HK-2 (cell line): ENCODE measurements at regions not wholly inside any gene's neighbourhood (a gene's known extent, or its start where the extent isn't known, plus 50 kb on each side); places are given as distances from the start of the nearest gene placed in this dataset.
"Not testable (repeated sequence)": the region's sequence is repeated elsewhere in the genome, so short reads cannot be mapped to it uniquely, and the experiment has no call there.

Source experiments
- DNase-seq: peaks from one replicate; pipeline ENCODE4 v3.0.0-alpha.2; 2018; ENCODE audit not compliant: unreplicated experiment

DNA sequence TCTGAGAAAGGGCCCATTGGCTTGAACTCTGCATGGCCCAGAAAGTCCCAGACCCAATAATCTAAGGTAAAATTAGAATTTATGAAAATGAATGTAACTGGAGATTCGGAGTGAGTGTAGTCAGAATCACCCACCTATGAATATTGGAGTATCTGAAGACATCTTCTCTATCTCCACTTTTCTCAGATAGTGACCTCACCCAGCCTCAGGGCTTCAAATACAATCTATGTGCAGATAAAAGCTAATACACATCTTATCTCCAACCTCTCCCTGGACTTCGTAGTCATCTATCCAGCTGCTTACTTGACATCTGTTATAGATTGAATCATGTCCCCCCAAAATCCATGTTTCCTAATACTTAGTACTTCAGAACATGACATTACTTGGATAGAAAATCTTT, 263.2 kb downstream of the RAD51AP2 start:
- DNase-seq = no peak

DNA sequence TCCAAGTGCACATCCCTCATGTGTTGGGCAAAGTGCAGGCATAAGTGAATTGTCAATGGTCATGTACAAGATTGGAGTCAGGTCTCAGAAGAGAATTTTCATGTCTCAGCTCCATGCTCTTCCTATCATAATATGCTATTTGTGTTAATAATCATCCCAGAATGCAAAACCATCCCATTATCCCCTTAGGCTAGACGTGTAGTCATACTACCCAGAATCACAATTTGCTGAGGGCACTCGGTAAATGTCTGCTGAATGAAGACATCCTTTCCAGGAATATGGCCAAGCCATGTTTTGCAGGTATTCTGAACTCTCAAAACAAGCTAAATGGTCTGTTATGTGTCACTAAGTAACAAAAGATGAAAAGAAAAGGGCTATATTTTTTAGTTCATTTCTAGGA, 263.8 kb downstream of the RAD51AP2 start:
- no peak for DNase-seq

DNA sequence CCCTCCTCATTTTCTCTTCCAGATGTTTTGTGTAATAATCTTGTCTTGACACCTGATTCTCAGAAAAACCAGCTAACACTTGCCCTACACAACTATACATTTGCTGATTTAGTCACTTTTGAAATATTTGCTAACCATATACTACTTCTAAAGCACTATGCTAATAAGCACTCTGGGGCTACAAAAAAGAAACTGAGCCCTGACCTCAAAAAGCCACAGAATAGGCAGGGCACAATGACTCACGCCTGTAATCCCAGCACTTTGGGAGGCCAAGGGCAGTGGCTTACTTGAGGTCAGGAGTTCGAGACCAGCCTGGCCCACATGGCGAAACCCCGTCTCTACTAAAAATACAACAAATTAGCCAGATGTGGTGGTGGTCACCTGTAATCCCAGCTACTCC, 266.0 kb downstream of the RAD51AP2 start:
- DNase-seq = no peak

DNA sequence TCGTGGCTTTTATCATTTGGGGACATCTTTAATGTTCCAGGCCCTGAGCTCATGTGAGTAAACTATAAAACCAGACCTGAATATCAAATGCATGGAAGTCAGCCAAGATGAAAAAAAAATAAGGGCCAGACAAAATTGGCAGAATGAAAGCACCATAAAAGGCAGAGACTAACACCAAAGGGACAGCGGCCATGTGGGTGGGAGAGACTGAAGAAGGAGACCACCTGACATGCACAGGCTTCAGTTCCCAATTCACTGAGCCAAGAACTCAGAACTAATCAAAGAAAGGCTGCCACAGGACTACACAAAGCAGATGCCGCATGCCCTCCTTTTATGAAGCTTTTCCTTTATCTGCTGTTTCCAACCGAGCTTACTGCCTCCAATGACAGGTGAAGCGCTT, 267.1 kb downstream of the RAD51AP2 start:
- DNase-seq = no peak

DNA sequence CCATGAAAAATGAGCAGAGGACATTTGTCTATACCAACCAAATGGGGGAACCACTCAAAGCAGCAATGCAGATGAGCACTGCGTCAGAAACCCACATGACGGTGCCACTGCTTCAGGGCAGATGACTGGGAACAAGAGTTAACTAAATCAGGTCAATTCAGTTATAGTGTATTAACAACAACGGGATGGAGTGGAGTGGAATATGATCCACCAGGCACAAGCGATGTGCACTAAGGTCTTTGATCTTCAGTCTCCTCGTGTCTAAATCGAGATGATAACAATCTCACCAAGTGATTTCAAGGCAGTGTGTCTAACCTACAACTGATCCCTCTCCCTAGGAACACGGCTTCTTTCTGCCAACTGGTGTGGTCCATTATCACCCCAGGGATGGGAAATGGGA, 269.0 kb downstream of the RAD51AP2 start:
- DNase-seq = no peak

DNA sequence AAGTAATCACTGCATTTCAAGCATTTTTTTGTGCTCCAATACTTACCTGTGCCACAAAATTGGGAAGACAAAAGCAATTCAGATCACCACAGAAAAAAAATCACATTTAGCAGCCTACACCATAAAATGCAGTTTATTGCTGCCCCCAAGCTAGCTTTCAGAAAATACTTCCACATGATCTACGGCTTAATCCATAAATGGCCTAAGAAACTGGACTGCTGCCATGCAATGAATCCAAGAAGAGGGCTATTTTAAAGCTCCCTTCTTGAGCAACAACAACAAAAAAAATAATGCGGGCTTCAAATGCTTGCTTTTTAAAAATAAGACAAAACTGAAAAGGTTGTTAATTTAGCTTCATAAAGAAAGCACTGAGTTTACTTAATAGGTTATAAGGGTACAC, 272.3 kb downstream of the RAD51AP2 start:
- no peak for DNase-seq

DNA sequence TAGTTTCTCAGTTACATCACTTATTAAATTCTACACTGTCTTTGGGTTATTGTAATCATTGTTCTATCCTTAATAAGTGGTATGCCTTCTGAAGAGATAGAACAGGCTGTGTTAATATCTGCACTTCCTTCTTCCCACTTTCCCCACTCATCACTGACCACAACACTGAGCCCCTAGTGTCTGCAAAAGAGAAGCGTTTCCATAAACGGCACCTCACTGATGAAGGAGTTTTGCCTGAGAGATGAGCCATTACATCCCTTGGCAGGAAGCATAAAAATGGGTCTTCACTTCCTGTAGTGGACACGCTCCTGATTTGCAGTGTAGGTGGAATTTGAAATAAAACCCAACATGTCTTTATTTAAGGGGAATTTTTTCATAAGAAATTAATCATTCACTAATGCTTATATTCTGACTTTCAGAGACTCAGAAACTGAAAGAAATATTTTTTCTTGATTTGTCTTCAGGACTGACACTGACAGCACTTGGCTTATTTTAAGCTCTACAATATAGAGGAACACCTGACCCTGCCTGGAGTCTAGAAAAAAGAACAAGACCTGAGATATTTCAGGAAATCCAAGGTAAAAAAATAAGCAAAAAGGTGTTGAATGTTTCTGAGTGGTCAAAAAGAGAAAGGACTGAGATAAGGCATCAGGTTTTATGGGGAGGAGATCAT, 275.3 kb downstream of the RAD51AP2 start:
- no peak for DNase-seq

DNA sequence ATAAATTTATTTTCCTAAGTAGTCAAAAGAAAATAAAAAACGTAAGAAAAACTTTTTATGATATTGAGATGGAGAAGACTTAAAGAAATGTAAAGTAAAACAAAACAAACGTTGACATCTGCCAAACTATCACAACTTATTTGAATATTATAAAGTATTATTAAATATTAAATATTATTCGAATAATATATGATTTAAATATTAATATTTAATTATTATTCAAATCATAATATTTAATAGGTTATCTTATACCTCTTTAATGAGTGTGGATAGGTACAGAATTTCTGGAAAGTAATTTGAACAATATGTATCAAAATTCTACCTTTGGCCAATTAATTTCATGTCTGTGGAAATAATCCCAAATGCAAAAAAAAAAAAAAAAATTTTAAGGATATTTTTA, 278.7 kb downstream of the RAD51AP2 start:
- DNase-seq = no peak

DNA sequence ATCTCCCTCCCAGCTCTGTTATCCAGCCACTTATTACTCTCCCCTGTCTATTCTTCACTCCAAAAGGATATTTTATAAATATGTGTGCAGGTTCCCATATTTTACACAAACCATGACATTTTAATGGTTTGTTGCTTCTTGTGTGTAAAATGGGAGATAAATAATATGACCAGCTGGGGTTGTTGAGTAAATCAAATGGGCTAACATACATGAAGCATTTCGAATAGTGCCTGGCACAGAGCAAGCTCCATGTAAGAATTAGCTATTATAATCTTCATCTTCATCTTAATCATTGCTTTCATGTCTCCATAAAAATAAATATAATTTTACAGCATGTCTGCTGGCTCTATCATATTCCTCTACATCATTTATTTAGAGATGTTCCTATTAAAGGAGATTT, 283.1 kb downstream of the RAD51AP2 start:
- DNase-seq = no peak

DNA sequence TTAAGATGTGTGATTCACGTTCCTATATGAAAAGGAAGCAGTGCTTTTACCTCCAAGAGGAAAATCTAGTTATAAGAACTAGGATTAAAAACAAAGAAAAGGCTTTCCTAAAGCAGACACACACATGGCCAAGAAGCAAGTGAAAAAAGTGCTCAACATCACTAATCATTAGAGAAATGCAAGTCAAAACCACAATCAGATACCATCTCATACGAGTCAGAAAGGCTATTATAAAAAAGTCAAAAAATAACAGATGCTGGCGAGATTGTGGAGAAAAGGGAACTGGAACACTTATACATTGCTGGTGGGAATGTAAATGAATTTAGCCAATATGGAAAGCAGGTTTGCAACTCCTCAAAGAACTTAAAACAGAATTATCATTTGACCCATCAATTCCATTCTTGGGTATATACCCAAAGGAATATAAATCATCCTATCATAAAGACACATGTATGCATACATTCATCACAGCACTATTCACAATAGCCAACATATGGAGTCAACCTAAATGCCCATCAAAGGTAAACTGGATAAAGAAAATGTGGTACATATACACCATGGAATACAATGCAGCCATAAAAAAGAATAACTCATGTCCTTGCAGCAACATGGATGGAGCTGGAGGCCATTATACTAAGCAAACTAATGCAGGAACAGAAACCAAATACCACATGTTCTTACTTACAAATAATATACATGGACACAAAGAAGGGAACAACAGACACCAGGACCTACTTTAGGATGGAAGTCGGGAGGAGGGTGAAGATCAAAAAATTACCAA, 285.3 kb downstream of the RAD51AP2 start:
- DNase-seq = no peak

DNA sequence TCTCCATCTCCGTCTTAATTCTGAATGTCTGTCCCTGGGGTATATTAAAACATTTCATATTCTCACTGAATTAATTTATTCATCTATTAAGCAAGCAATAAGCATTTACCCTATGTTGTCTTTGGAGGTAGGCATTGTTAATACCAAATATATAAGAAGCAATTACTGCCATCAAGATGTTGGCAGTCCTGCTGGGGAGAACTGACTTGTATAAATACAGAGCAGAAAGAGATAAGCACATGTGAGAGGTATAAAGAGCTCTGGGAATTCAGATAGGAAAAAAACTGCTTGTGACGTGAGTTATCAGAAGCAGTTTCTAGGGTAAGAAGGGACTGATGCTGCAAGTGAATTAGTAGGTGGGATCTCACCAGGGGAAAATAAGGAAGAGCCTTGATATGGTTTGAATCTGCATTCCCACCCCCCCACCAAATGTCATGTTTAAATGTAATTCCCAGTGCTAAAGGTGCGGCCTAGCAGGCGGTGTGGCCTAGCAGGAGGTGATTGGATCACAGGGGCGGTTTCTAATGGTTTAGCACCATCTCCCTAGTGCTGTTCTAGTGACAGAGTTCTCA, 286.8 kb downstream of the RAD51AP2 start:
- DNase-seq = no peak

DNA sequence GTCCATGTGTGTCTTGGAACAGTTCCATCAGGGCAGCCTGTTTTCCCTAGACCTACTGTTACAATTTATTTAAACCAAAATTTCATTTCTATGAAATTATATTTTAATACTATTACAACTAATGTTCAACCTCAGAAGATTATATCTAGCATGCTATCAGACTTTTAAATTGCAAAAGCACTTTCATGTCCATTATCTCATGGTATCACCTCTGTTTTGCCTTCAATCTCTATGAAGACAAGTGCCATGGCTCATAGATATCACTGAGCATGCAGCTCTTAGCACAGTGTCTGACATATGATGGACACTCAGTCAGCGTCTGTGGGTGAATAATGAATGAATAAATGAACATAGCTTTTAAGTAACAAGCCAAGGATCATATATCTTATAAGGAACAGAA, 288.8 kb downstream of the RAD51AP2 start:
- no peak for DNase-seq

DNA sequence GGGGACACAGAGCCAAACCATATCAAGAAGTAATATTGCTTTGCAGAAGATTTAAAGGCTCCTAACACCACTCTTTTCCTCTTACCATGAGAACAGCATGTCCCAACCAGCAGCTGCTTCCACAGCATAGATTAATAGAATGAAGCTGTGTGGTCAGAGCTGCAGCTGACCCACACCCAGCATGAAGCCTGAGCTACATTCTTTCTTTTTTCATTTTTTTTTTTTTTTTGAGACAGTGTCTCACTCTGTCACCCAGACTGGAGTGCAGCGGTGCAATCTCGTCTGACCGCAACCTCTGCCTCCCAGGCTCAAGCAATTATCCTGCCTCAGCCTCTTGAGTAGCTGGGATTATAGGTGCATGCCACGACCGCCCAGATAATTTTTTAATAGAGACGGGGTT, 289.8 kb downstream of the RAD51AP2 start:
- DNase-seq = no peak

DNA sequence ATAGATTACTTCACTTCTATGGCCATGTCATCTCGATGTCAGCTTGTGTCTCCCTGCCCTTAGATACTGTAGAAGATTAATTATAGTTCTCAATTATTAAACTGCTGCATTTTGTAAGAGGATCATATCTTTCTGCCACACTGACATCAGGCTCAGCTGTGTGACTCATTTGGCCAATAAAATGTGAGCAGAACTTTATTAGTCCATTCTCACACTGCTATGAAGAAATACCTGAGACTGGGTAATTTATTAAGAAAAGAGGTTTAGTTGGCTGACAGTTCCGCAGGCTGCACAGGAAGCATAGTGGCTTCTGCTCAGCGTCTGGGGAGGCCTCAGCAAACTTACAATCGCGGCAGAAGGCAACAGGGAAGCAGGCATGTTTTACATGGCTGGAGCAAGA, 290.4 kb downstream of the RAD51AP2 start:
- DNase-seq = no peak

DNA sequence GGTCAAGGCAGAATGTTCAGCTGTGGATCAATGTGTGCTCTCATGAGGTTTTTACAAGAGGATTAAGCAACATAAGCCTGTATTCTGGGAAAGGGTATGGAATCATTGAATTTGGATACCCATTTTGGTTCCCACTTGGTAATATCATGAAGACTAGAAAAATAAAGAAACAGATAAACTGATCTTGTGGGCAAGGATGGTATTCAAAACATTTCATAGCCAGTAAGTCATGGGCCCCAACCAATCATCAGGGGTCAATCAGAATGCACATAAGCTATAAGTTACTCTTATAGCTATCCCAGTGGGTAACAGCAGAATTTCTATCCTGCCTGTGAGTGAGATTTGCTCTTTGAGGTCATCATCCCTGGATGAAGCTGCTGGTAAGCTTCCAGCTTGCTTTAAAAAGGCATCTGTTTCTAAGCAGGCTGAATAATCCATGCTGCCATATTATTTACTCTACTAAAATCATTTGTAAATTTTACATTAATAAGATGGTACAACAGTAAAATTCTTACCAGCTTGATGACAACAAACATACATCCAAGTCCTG, 291.2 kb downstream of the RAD51AP2 start:
- DNase-seq = no peak

DNA sequence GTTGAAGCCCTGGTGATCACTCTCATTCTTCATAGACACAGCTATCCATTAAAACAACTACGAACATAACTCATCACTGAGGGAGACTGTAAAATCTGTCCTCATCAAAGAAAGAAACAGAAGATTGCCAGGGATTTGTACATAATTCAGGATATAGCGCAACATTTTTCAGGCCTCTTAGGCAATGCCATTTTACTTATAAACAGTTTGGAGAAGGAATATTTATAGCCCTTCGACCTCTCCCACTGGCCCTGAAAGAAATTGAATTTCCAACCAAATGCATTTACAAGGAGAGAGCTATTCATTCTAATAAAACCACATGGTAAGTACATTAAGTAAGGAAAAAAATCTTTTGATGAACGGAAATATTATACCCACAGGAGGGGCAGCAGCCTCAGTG, 295.0 kb downstream of the RAD51AP2 start:
- no peak for DNase-seq

DNA sequence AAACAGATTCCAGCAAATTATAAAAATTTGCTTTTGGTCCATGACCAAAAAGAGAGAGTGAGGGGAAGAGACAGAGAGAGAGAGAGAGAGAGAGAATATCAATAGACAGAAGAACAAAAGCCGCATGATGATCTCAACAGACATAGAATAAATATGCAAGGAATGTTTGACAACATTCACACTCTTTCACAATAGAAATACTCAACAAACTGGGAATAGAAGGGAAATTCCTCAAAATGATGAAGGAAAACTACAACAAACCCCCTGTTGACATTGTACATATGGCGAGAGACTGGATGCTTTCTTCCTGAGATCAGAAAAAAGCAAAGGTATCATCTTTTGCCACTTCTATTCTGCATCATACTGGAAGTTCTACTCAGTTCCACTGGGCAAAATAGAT, 309.7 kb downstream of the RAD51AP2 start:
- DNase-seq = no peak

DNA sequence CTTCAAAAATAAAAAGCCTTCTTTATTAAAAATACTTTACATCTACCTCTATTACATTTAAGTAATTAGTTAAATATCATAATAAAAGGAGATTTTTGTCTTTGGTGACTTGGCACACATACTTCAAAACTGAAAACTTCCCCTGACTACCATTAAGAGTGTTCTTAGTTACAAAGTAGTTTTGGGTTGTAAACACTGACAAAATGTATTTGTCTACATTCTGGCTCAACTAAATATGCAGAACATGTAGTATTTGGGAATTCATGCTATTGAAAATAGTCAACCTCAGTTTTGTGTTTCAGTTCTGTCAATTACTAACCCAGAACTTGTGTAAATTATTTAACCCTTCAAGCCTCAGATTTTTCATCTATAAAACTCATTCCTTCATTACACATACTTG, 311.5 kb downstream of the RAD51AP2 start:
- DNase-seq = no peak

DNA sequence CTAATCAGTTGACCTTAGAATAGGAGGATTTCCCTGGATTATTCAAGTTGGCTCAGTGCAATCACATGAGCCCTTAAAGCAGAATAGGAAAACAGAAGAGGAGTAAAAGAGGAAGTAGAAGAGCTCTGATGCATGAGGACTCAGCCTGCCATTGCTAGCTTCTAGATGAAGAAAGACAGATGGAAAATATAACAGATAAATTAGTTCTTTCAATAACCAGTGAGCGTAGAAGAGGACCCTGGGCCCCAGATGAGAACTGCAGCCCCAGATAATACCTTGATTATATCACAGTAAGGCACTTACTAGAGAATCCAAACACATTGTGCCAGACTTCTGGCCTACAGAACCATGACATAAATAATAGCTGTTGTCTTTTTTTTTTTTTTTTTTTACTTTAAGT, 314.0 kb downstream of the RAD51AP2 start:
- not testable (repeated sequence) for DNase-seq

DNA sequence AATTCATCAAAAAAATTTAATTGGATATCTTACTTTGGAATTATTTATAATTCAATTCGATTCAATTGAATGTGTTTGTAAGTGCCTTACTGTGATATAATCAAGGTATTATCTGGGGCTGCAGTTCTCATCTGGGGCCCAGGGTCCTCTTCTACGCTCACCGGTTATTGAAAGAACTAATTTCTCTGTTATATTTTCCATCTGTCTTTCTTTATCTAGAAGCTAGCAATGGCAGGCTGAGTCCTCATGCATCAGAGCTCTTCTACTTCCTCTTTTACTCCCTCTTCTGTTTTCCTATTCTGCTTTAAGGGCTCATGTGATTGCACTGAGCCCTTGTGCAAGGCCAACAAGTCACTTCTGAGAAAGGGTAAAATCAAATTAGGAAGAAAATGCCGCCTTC, 315.6 kb downstream of the RAD51AP2 start:
- not testable (repeated sequence) for DNase-seq

DNA sequence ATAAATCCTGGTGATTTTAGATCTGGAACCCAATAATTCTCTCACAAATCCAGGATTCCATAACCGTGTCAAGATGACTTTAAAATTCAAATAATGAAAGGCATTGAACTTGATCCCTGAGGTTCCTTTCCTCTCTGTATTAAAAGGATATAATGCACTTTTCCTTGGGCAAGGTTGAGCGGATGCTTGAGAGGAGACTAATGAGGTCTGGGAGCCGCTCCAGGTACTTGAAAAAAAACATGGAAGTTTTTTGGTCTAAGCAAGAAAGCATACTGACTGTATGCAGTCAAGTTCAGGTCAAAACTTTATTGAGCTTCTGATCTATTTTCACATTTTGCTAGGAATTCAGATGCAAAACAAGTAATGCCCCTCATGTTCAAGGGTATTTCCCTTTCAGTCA, 318.5 kb downstream of the RAD51AP2 start:
- no peak for DNase-seq

DNA sequence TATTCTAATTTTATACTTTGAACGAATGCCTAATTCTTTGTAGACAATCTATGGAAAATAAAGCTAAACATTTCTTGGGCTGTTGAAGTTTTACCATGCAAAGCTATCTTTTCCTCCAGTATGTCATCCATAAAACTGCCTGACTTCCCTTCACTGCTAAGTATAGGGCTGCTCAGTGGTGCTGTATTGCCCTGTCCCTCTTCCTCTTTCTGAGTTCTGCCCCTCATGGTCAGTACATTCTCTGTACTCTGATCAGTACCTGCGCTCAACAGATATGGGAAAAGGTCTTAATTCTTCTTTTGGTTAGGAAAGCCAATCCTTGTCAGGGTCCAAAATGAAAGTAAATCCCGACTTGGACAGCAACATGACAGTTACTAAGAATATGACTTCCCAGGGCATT, 321.9 kb downstream of the RAD51AP2 start:
- no peak for DNase-seq

DNA sequence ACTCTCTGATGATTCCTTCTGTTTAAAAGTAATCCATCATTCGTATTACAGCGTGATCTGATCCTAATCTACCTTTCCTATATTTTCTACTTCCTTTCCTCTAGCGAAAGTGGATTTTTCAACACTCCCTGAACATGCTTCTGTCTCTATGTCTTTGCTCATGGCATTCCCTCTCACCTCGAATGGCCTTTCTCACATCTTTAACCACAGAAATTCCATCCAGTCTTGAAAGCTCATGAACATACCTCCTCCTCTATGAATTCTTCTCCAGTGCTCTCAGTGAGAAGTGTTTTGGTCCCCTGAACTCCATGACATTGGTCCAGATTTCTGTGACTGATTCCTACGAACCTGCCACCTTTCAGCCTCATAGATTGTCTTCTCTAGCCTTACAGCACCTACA, 323.2 kb downstream of the RAD51AP2 start:
- no peak for DNase-seq
